ENCODE measurements at regions not wholly inside any gene's neighbourhood (a gene's known extent, or its start where the extent isn't known, plus 50 kb on each side); places are given as distances from the start of the nearest gene placed in this dataset.

DNA sequence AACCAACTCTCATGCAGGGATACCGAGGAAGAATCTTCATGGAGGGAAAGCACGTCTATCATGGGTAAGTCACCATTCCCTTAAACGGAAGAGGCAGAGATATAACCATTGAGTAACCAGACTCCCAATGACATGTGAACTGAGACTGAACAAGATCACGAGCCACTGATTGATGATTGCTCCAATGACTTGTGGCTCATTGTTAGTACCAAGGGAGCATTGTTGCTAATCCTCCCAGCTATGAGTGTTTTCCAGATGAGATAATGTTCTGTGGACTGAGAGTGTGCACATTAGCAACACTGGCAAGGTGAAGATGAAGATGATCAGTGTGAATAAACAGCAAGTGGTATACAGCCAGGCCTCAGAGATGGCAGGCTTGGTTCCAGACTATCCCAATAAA, 219.2 kb upstream of the MAP3K1 start:
- Histone ChIP-seq H3K9ac (ENCODE audit: low read length) (no peak overlapping the region), H3K36me3 (ENCODE audit: control insufficient read depth, insufficient read depth, low read length) (no peaks in the 10 kb centered on the region), H3K4me1 (ENCODE audit: control insufficient read depth, insufficient read depth, low read length) (no peaks in the 10 kb centered on the region), H3K27me3 (ENCODE audit: control insufficient read depth, insufficient read depth, low read length) (no peaks in the 10 kb centered on the region), H3K4me3 (ENCODE audit: low read length) (no peak overlapping the region), H3K27ac (ENCODE audit: low read depth, low read length) (no peak overlapping the region)

DNA sequence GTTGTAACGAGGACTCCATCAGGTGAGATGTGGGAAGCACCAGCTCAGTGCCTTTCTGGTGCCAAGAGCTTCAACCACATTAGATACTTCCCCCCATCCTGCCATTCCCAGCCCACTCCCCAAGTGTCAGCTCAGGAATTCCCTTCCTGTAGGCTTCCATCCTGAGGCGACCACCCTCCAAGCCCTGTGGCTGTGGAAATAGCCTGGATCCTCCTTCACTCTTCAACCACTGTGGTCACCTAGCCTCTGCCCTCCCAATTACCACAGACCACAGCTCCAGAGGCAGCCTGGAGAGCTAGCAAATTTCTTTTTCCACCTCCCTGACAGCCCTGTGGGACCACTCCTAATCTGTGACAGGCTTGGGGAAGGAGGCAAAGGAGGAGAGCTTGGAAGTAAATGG, 219.8 kb upstream of the MAP3K1 start:
- H3K9ac ChIP-seq (ENCODE audit: low read length) = no peak overlapping the region
- H3K27me3 ChIP-seq (ENCODE audit: control insufficient read depth, insufficient read depth, low read length) = no peaks in the 10 kb centered on the region
- H3K4me1 ChIP-seq (ENCODE audit: control insufficient read depth, insufficient read depth, low read length) = no peaks in the 10 kb centered on the region
- no peaks in the 10 kb centered on the region for H3K36me3 ChIP-seq (ENCODE audit: control insufficient read depth, insufficient read depth, low read length)
- H3K4me3 ChIP-seq (ENCODE audit: low read length) = no peak overlapping the region
- no peak overlapping the region for H3K27ac ChIP-seq (ENCODE audit: low read depth, low read length)

DNA sequence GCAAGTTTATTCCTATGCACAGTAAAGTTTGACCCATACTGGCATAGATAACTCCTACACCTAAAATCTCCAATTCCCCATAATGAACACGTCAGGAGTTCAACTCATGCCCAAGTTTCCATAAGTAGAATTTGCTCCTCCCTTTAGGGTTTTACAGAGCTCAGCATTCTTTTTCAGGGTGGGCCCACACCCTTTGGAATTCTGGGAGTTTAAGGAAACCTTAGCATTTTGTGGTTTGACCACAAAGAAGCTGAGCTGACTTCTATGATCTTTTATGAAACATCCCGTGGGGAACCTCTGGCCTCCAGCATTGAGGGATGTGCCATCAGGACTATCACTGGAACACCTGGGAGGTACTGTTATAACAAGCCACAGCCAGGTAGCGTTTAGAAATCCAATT, 220.6 kb upstream of the MAP3K1 start:
- no peaks in the 10 kb centered on the region for H3K4me1 ChIP-seq (ENCODE audit: control insufficient read depth, insufficient read depth, low read length)
- H3K27me3 ChIP-seq (ENCODE audit: control insufficient read depth, insufficient read depth, low read length) = no peaks in the 10 kb centered on the region
- H3K4me3 ChIP-seq (ENCODE audit: low read length) = no peak overlapping the region
- H3K36me3 ChIP-seq (ENCODE audit: control insufficient read depth, insufficient read depth, low read length) = no peaks in the 10 kb centered on the region
- H3K9ac ChIP-seq (ENCODE audit: low read length) = no peak overlapping the region
- no peak overlapping the region for H3K27ac ChIP-seq (ENCODE audit: low read depth, low read length)

DNA sequence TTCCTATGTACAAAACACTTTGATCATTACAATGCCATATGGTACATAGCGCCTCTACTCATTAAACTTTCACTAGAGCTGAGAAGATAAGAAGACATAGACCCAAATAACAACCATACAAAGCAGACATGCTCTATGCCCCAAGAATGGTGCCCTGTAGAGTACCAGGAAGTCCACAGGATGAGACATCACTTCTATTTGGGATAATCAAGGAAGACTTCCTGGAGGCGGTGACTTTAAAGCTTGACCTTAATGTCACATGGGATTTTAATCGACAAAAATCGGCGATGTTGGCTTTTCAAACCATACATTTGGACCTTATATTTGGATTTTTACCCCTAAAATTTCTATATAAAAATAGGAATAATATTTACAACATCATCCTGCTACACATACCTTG, 224.3 kb upstream of the MAP3K1 start:
- H3K27ac ChIP-seq (ENCODE audit: low read depth, low read length) = no peak overlapping the region
- no peaks in the 10 kb centered on the region for H3K36me3 ChIP-seq (ENCODE audit: control insufficient read depth, insufficient read depth, low read length)
- no peak overlapping the region for H3K4me3 ChIP-seq (ENCODE audit: low read length)
- H3K27me3 ChIP-seq (ENCODE audit: control insufficient read depth, insufficient read depth, low read length) = no peaks in the 10 kb centered on the region
- H3K4me1 ChIP-seq (ENCODE audit: control insufficient read depth, insufficient read depth, low read length) = no peaks in the 10 kb centered on the region
- H3K9ac ChIP-seq (ENCODE audit: low read length) = no peak overlapping the region

DNA sequence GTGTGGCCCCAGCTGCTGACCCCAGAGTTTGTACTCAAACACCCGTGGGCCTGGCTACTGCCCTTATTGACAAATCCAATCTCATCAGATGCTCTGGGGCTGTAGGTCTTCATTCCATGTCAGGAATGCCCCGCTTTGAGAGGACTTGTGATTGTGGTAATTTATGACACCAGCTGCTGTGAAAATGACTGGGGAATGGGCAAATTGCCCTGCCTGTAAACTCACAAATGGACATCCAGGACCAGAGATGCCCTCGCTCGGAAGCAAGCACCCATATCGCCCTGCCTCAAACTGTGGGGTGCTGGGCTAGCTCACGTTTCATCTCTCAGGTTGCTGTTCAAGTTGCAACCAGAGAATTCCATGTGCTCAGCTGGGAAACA, 225.9 kb upstream of the MAP3K1 start:
- Histone ChIP-seq H3K4me1 (ENCODE audit: control insufficient read depth, insufficient read depth, low read length) (no peaks in the 10 kb centered on the region), H3K4me3 (ENCODE audit: low read length) (no peak overlapping the region), H3K9ac (ENCODE audit: low read length) (no peak overlapping the region), H3K27ac (ENCODE audit: low read depth, low read length) (no peak overlapping the region), H3K36me3 (ENCODE audit: control insufficient read depth, insufficient read depth, low read length) (no peaks in the 10 kb centered on the region), H3K27me3 (ENCODE audit: control insufficient read depth, insufficient read depth, low read length) (no peaks in the 10 kb centered on the region)

DNA sequence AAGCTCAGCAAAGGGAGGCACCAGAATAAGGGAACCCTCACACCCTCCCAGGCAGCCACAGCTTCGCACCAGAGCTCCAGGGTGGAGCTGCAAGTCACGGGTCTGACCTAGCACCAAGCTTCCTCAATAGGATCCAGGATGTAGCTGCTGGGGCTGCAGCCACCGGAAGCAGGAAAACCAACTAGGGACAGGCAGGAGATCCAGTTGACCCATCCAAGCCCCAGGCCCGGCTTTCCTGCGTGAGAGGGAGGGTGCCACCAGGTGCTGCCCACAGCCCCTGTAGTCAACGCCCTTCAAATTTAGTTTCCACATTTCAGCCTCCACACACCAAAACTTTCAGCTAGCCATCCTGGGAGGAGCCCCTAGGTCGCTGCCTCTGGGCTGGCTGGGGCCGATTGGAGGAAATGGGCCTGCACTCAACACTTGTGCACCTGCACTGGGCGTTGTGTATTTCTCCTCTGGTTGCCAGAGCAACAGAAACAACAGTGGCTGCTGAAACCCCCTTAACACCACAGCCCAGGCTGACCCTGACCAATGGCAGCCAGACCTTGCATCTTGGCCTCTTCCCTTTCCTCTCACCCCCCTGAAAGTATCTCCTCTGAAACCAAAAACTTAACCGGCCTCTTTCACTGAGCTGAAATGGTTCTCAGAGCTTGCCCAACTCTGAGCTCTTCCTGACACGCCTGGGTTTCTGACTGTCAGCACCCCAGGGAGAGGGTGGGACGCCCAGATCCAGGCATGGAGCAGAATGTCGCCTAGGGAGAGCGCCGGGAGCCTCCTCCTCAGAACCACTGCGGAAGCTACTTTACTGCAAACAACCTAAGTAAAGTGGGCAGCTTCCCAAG, 226.5 kb upstream of the MAP3K1 start:
- no peak overlapping the region for H3K4me3 ChIP-seq (ENCODE audit: low read length)
- H3K36me3 ChIP-seq (ENCODE audit: control insufficient read depth, insufficient read depth, low read length) = no peaks in the 10 kb centered on the region
- H3K4me1 ChIP-seq (ENCODE audit: control insufficient read depth, insufficient read depth, low read length) = no peaks in the 10 kb centered on the region
- no peak overlapping the region for H3K9ac ChIP-seq (ENCODE audit: low read length)
- H3K27ac ChIP-seq (ENCODE audit: low read depth, low read length) = no peak overlapping the region
- no peaks in the 10 kb centered on the region for H3K27me3 ChIP-seq (ENCODE audit: control insufficient read depth, insufficient read depth, low read length)

DNA sequence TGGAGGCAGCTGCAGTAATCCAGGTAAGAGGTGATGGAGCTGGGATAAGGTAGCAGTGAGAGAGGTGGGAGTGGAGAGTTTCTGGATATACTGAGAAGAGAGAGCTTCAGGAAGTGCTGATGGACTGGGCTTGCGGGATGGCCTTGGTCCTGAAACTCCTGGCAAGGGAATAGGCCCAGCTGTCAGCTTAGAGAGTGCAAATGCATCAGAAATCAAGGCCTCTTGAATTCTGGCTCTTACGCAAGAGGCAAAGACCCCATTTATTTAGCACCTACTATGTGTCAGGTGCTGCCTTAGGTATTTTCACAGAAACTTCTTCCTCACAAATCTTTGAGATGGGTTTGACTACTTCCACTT, 227.2 kb upstream of the MAP3K1 start:
- no peaks in the 10 kb centered on the region for H3K36me3 ChIP-seq (ENCODE audit: control insufficient read depth, insufficient read depth, low read length)
- H3K27me3 ChIP-seq (ENCODE audit: control insufficient read depth, insufficient read depth, low read length) = no peaks in the 10 kb centered on the region
- no peaks in the 10 kb centered on the region for H3K4me1 ChIP-seq (ENCODE audit: control insufficient read depth, insufficient read depth, low read length)
- H3K4me3 ChIP-seq (ENCODE audit: low read length) = no peak overlapping the region
- no peak overlapping the region for H3K27ac ChIP-seq (ENCODE audit: low read depth, low read length)
- H3K9ac ChIP-seq (ENCODE audit: low read length) = no peak overlapping the region

DNA sequence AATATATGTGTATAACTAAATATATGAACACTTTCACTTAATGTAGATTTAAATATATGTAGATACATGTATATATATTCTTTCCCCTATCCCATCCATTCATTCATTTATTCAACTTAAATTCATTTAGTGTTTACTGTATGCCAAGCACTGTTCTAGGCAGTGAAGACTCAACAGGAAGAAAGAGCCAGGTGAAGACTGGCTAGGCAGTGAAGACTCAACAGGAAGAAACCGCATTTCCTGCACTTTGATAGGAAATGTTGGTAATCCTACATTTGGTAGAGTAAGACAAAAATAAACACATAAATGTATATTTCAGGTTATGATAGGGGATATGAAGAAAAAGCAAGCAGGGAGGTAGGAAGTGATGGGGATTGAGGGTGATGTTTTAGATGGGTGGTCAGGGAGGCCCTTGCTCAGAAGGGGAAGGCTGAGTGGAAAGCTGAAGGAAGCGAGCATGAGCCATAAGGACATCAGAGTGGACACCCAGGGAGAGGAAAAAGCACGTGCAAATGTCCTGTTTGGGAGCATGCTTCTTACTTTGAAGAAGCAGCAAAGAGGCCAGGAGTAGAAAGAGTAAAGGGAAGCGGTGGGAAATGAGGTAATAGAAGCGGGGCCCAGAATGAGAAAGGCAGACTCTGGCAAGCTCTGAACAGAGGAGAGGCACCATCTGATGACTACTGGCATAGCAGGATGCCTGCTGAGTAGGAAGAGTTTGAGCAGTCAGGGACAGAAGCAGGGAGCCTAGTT, 227.8 kb upstream of the MAP3K1 start:
- Histone ChIP-seq H3K9ac (ENCODE audit: low read length) (no peak overlapping the region), H3K36me3 (ENCODE audit: control insufficient read depth, insufficient read depth, low read length) (no peaks in the 10 kb centered on the region), H3K27ac (ENCODE audit: low read depth, low read length) (no peak overlapping the region), H3K4me1 (ENCODE audit: control insufficient read depth, insufficient read depth, low read length) (no peaks in the 10 kb centered on the region), H3K27me3 (ENCODE audit: control insufficient read depth, insufficient read depth, low read length) (no peaks in the 10 kb centered on the region), H3K4me3 (ENCODE audit: low read length) (no peak overlapping the region)

DNA sequence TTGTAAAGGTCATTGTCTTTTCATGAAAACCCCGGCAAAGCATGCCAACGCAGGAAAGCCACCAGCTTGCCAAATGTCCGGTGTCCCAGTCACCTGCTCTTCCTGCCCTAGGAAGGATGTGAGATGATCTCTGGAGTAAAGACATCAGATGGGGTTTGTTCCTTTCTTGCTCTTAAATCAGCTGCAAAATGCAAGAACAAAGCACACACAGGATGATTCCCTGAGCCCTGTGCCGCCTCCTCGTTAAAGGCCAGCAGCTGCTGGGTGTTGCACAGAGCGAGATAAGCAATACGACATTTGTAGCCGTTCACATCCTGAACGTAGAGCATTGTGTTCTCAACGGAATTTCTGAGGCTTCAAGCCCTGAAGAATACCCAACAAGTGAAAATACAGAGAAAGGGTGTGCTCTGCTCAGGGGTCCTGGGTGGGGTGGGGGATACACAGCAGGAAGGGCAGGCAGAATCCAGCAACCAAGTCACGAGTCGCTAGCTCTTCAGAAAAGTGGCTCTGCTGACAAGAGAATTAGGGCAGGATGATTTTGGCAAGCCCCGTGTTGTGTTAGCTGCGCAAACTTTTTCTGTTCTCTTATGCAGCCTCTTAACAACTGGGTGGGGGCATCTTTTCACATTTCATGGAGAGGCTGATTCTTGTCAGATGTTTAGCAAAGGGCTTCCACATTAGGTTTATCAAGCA, 229.2 kb upstream of the MAP3K1 start:
- H3K4me1 ChIP-seq (ENCODE audit: control insufficient read depth, insufficient read depth, low read length) = no peaks in the 10 kb centered on the region
- no peaks in the 10 kb centered on the region for H3K27me3 ChIP-seq (ENCODE audit: control insufficient read depth, insufficient read depth, low read length)
- no peak overlapping the region for H3K27ac ChIP-seq (ENCODE audit: low read depth, low read length)
- no peak overlapping the region for H3K4me3 ChIP-seq (ENCODE audit: low read length)
- H3K36me3 ChIP-seq (ENCODE audit: control insufficient read depth, insufficient read depth, low read length) = no peaks in the 10 kb centered on the region
- no peak overlapping the region for H3K9ac ChIP-seq (ENCODE audit: low read length)

DNA sequence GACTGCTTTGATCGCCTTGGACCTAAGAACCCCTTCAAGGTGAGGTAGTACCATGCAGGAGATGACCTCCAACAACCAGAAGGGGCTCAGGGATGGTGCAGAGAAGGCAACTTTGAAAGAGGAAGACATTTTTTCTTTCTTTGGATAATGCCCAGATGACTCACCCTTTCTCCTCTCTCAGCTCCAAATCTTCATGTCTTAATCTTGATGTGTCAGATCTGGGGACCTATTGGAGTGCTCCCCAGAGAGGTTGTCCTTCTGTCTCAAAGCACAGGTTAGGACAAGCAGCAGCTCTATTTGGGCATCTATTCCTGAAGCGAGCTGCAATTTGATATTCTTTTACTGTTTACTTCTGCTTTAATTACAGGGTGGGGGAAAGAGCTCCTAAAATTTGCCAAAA, 229.9 kb upstream of the MAP3K1 start:
- Histone ChIP-seq H3K4me3 (ENCODE audit: low read length) (no peak overlapping the region), H3K9ac (ENCODE audit: low read length) (no peak overlapping the region)

DNA sequence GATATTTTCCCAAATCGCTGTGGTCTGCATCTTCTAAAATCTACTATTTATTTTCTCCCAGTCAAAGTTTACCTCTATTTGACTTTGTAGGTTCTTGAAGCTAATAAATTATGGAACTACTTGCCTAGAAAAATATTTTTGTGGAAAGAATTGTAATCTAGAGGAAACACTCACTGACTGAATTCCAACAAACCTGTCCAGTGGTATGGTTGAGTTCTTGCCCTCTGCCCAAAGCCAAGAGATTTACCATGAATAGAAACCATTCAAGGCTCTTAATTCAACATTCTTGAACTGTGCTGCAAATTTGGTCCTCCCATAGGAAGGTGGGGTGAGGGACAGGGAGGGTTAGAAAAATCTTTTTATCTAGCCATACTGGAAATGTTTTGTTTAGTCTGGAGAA, 233.9 kb upstream of the MAP3K1 start:
- Histone ChIP-seq H3K4me1 (ENCODE audit: control insufficient read depth, insufficient read depth, low read length) (no peaks in the 10 kb centered on the region), H3K4me3 (ENCODE audit: low read length) (no peak overlapping the region), H3K36me3 (ENCODE audit: control insufficient read depth, insufficient read depth, low read length) (no peaks in the 10 kb centered on the region), H3K9ac (ENCODE audit: low read length) (no peak overlapping the region), H3K27ac (ENCODE audit: low read depth, low read length) (no peak overlapping the region), H3K27me3 (ENCODE audit: control insufficient read depth, insufficient read depth, low read length) (no peaks in the 10 kb centered on the region)

More for the DNA sequence above, 229.9 kb upstream of the MAP3K1 start:
- H3K27me3 ChIP-seq (ENCODE audit: control insufficient read depth, insufficient read depth, low read length) = no peaks in the 10 kb centered on the region
- no peak overlapping the region for H3K27ac ChIP-seq (ENCODE audit: low read depth, low read length)
- H3K36me3 ChIP-seq (ENCODE audit: control insufficient read depth, insufficient read depth, low read length) = no peaks in the 10 kb centered on the region
- no peaks in the 10 kb centered on the region for H3K4me1 ChIP-seq (ENCODE audit: control insufficient read depth, insufficient read depth, low read length)

DNA sequence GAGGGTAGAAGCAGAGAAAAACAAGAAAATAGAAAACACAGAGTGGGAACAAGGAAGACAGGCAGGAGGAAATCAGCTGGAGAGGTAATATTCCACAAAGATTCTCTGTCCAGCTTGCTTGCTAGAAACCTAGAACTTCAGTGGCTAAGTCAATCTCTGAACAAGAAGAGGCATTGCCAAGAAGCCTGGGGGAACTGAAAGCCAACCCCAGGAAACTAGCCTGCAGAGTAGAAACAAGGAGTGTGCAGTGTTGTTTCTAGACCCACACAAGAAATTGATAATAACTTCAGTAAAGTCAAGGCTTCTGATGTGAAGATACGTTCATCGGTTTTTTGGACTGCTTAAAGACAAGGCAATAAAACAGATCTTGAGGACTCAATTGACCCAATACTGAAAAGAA, 234.5 kb upstream of the MAP3K1 start:
- H3K9ac ChIP-seq (ENCODE audit: low read length) = no peak overlapping the region
- no peaks in the 10 kb centered on the region for H3K36me3 ChIP-seq (ENCODE audit: control insufficient read depth, insufficient read depth, low read length)
- no peaks in the 10 kb centered on the region for H3K27me3 ChIP-seq (ENCODE audit: control insufficient read depth, insufficient read depth, low read length)
- no peak overlapping the region for H3K4me3 ChIP-seq (ENCODE audit: low read length)
- no peak overlapping the region for H3K27ac ChIP-seq (ENCODE audit: low read depth, low read length)
- no peaks in the 10 kb centered on the region for H3K4me1 ChIP-seq (ENCODE audit: control insufficient read depth, insufficient read depth, low read length)

Measured in rectal smooth muscle tissue (tissue), 1 donor.